Adrenal gland (tissue), 9 donors: ENCODE measurements at regions not wholly inside any gene's neighbourhood (a gene's known extent, or its start where the extent isn't known, plus 50 kb on each side); places are given as distances from the start of the nearest gene placed in this dataset.

Experiments
- DNase-seq, 7 donors: peaks; one replicate each; pipeline ENCODE4 v3.0.0-alpha.2; 2019 to 2020
- H3K27ac ChIP-seq, 5 donors: fragments of 200-600 bp; sonication (generic) in 4 of 5; 1 replicate in 3 of 5; 2 replicates in 2 of 5; pipeline versions ENCODE4 v1.5.1 to v1.8.0; 2016 to 2020; ENCODE audit warnings: mild to moderate bottlenecking in 1 of 5
- H3K27me3 ChIP-seq: fragments of 200-600 bp; 2 replicates; pipeline ENCODE4 v1.8.0; 2021
- H3K36me3 ChIP-seq, 2 donors: fragments of 200-600 bp; replicated peaks in 1 of 2; 1 replicate in 1 of 2; 2 replicates in 1 of 2; pipeline versions ENCODE4 v1.5.1 to v1.8.0; 2018 to 2022
- H3K4me1 ChIP-seq, 2 donors: fragments of 200-600 bp; replicated peaks in 1 of 2; 1 replicate in 1 of 2; 2 replicates in 1 of 2; pipeline versions ENCODE4 v1.5.1 to v1.8.0; 2018 to 2021
- H3K4me3 ChIP-seq, 4 donors: fragments of 200-600 bp; sonication (generic) in 3 of 4; one replicate each; pipeline ENCODE4 v1.5.1; 2016 to 2018
- H3K9me3 ChIP-seq, 3 donors: fragments of 200-600 bp; sonication (generic) in 1 of 3; replicated peaks in 1 of 3; 1 replicate in 2 of 3; 2 replicates in 1 of 3; pipeline versions ENCODE4 v1.5.1 to v1.8.0; 2016 to 2021
- POLR2A ChIP-seq, 2 donors: fragments of 450-650 bp; IDR thresholded peaks; one replicate each; pipeline ENCODE4 v1.6.1; 2017; ENCODE audit warnings: antibody characterized with exemption in 2 of 2, mild to moderate bottlenecking in 2 of 2, moderate library complexity in 1 of 2
- WGBS, 4 donors: extraction: QIAGEN DNeasy Blood & Tissue Kit in 2 of 4; methylation state at CpG; one replicate each; pipeline versions ENCODE4 v1.1.5 to v1.1.7; 2013 to 2017; 5-methylcytosine and 5-hydroxymethylcytosine counted together
- intact Hi-C, 2 donors: fragments of 100-400 bp; cut with DNase I; formaldehyde crosslinking; loops; one replicate each; pipeline versions ENCODE4 v1.14.1 to v1.15.0; 2022 to 2023
- TF ChIP-seq, protein P1 (sequence below), 6 experiments: fragments of 450-650 bp in 4 of 6; fragments of 200-600 bp in 2 of 6; sonication (generic) in 1 of 6; IDR thresholded peaks; 1 replicate in 5 of 6; 2 replicates in 1 of 6; pipeline versions ENCODE4 v1.5.1 to v1.8.0; 2016 to 2021; ENCODE audit warnings: antibody characterized with exemption in 6 of 6, mild to moderate bottlenecking in 2 of 6, moderate library complexity in 1 of 6
- donor health status: healthy with polysubstance abuse.
- donor health status: Bipolar disorder and iron deficiency.
- donor health status: DM: yes; HTN: yes; CAD: no.
- donor health status: DM: no; HTN: no; CAD: no.
- donor health status: DM: no; HTN: no; CAD: no.

DNA sequence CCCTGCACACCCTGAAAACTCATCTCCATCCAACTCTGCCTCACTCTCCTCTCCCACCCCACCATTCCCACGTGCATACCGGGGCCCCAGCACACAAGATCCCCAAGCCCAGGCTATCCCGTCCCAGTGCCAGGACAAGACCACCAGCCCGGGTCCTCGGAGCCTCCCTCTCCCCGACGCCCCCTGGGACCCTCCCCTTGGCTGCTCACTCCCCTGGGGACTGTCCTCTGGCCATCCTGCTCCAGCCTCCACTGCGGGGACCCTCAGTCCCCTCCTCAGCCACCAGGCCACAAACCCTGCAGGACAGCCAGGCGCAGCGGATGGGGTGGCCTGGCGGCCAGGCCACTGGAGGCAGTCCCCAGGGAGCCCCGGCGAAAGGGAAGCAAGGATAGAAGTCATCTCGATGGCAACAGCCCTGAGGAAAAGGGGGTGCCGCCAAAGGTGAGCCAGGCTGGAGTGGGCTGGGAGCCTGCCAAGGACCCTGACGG, 62.8 kb downstream of the C9orf50 start:
- TF ChIP-seq, protein P1, sequence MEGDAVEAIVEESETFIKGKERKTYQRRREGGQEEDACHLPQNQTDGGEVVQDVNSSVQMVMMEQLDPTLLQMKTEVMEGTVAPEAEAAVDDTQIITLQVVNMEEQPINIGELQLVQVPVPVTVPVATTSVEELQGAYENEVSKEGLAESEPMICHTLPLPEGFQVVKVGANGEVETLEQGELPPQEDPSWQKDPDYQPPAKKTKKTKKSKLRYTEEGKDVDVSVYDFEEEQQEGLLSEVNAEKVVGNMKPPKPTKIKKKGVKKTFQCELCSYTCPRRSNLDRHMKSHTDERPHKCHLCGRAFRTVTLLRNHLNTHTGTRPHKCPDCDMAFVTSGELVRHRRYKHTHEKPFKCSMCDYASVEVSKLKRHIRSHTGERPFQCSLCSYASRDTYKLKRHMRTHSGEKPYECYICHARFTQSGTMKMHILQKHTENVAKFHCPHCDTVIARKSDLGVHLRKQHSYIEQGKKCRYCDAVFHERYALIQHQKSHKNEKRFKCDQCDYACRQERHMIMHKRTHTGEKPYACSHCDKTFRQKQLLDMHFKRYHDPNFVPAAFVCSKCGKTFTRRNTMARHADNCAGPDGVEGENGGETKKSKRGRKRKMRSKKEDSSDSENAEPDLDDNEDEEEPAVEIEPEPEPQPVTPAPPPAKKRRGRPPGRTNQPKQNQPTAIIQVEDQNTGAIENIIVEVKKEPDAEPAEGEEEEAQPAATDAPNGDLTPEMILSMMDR (IDR thresholded peaks at IDR 0.05) = no peak
- no peak for TF ChIP-seq POLR2A (IDR thresholded peaks at IDR 0.05)
- H3K4me1 ChIP-seq = no peaks in the 10 kb centered on the region
- H3K27ac ChIP-seq = peak overlapping the region in 1 of 5 donors; percentile 52
- H3K9me3 ChIP-seq = no peaks in the 10 kb centered on the region
- H3K27me3 ChIP-seq = no peaks in the 10 kb centered on the region
- DNase-seq = no peak
- H3K36me3 ChIP-seq = no peaks in the 10 kb centered on the region
- intact Hi-C loops = no loop called here
- 63 to 74% (median 64%) methylated on average over 6 to 16 of the region's 16 CpGs for whole genome bisulfite sequencing, 4 donors
- no peak overlapping the region for H3K4me3 ChIP-seq

DNA sequence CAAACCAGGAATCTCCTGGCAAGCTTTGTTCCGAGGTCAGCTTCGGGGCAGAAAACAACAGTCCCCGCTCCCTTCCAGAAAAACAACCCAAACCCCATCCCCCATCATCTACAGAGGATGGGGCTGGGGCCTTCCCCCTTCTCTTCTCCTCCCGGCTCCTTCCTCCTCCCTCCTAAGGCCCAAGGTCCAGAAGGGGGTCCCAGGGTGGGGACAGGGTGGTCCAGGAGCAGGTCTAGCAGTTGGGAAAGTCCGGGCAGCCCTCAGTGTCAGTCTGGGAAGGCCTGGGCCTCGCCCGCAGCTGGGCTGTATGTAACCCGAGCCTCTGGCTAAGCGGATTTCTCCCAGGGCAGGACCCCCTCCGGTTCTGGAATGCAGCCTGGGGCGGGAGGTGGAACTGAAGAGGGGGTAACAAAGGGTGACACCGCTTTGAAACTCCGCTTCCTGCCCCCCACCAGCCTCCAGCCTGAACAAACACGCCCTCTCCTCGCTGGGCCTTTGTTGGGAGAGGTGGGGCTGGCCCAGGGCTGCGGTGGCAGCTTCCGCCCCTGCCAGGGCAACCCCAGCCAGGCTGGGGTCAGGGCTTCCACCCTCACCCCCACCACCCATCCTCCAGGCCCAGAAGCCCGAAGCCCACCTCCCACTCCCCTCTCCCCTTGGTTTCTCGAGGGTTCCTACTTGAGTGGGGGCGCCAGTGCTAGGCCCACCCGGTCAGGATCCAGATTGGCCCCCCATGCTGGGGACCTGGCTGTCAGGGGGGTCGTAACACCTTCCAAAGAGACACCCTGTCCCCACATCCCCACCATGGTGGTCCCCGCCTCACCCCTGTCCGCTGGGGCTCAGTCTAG, 63.5 kb downstream of the C9orf50 start:
- intact Hi-C loops = no loop called here
- DNase-seq = no peak
- no peak overlapping the region for H3K4me3 ChIP-seq
- peak overlapping the region in 1 of 5 donors; percentile 52 for H3K27ac ChIP-seq
- H3K4me1 ChIP-seq = no peaks in the 10 kb centered on the region
- TF ChIP-seq, protein P1 (IDR thresholded peaks at IDR 0.05) = no peak
- no peak for TF ChIP-seq POLR2A (IDR thresholded peaks at IDR 0.05)
- no peaks in the 10 kb centered on the region for H3K27me3 ChIP-seq
- no peaks in the 10 kb centered on the region for H3K36me3 ChIP-seq
- no peaks in the 10 kb centered on the region for H3K9me3 ChIP-seq
- WGBS, 4 donors = 77 to 86% (median 84%) methylated on average over 10 to 24 of the region's 24 CpGs

DNA sequence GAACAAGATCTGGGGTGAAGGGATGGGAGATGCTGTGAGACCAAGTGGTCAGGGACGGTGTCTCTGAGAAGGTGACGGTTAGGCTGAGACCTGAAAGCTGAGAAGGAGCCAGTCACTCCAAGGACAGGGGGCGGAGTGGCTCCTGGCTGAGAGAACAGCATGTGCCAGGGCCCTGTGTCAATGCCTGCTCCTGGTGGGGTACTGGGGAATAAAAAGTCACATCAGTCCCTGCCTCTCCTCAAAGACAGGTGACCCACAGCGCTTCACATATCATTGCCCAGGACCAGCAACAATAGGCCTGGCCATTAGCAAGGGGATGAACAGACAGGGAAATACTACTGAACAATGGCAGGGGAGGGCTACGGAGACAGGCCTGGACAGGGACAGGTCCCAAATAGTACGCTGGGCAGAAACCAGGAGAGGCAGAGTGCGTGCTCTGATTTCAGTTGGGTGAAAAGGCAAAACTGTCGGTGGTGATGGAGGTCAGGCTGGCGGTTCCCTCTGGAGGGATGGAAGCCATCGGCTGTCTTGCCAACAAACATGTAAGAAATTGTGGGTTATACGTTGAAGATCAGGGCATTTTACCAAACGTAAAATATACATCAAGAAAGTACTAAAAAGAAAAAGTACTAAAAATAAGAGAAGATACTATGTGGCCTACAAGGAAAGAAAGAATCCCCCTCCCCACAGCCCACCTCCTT, 64.3 kb downstream of the C9orf50 start:
- Histone ChIP-seq H3K4me3 (no peak overlapping the region), H3K36me3 (no peaks in the 10 kb centered on the region), H3K9me3 (no peaks in the 10 kb centered on the region), H3K4me1 (no peaks in the 10 kb centered on the region), H3K27me3 (no peaks in the 10 kb centered on the region), H3K27ac (no peak overlapping the region)
- WGBS, 4 donors = 82 to 90% (median 87%) methylated on average over 12 of the region's 12 CpGs
- no peak for DNase-seq
- intact Hi-C loops = no loop called here
- TF ChIP-seq, protein P1 (IDR thresholded peaks at IDR 0.05) = no peak
- TF ChIP-seq POLR2A (IDR thresholded peaks at IDR 0.05) = no peak

DNA sequence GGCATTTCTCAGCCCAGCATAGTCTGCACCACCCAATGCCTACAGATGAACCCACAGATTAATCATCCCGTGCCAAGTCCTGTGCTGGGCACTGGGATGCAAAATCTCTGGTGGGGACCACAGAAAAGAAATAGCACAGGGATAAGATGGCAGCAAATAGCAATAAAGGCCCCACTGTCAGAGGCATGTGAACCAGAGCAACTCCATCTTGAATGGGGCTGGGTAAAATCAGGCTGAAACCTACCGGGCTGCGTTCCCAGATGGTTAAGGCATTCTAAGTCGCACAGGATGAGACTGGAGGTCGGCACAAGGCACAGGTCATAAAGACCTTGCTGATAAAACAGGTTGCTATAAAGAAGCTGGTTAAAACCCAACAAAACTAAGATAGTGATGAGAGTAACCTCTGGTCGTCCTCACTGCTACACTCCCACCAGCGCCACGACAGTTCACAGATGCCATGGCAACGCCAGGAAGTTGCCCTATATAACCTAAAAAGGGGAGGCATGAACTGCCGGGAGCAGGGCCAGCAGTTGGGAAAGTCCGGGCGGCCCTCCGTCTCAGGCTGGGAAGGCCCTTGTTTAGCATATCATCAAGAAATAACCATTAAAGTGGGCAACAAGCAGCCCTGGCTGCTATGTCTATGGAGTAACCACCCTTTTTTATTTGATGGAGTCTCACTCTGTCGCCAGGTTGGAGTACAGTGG, 65.2 kb downstream of the C9orf50 start:
- TF ChIP-seq POLR2A (IDR thresholded peaks at IDR 0.05) = no peak
- TF ChIP-seq, protein P1 (IDR thresholded peaks at IDR 0.05) = no peak
- H3K27me3 ChIP-seq = no peaks in the 10 kb centered on the region
- no peaks in the 10 kb centered on the region for H3K9me3 ChIP-seq
- intact Hi-C loops = no loop called here
- DNase-seq = no peak
- no peak overlapping the region for H3K27ac ChIP-seq
- 76 to 79% (median 78%) methylated on average over 14 of the region's 14 CpGs for WGBS, 4 donors
- no peaks in the 10 kb centered on the region for H3K36me3 ChIP-seq
- no peak overlapping the region for H3K4me3 ChIP-seq
- H3K4me1 ChIP-seq = peaks cover 0 to 2% of the 10 kb centered on the region in 2 donors
